ENCODE measurements at regions not wholly inside any gene's neighbourhood (a gene's known extent, or its start where the extent isn't known, plus 50 kb on each side); places are given as distances from the start of the nearest gene placed in this dataset.

- Mint-ChIP-seq H3K27ac (no peak overlapping the region), H3K9me3 (peaks cover 0 to 30% (median 6%) of the 10 kb centered on the region in 11 donors), H3K36me3 (peaks cover 0 to 5% (median 0%) of the 10 kb centered on the region in 5 donors), H3K4me3 (no peak overlapping the region), H3K4me1 (no peaks in the 10 kb centered on the region), H3K27me3 (peaks cover 4 to 39% (median 38%) of the 10 kb centered on the region in 5 donors)
- peaks cover 0 to 5% (median 0%) of the 10 kb centered on the region in 3 experiments for H3K9me3 ChIP-seq (ENCODE audit: control insufficient read depth in 2 of 3, low read length in 3 of 3)
- CTCF ChIA-PET: no interaction called here
- no peaks in the 10 kb centered on the region for H3K4me1 ChIP-seq (ENCODE audit: control insufficient read depth in 2 of 2, insufficient read depth in 2 of 2, low read length in 2 of 2)
- H3K36me3 ChIP-seq (ENCODE audit: control insufficient read depth in 2 of 3, insufficient read depth in 3 of 3, low read length in 3 of 3): no peaks in the 10 kb centered on the region
- ATAC-seq (no peak), DNase-seq (no peak)
- POLR2A ChIA-PET: no interaction called here
- H3K4me3 ChIP-seq (ENCODE audit: low read length): no peak overlapping the region
- no peaks in the 10 kb centered on the region for H3K27me3 ChIP-seq (ENCODE audit: control insufficient read depth in 2 of 2, insufficient read depth in 2 of 2, low read length in 2 of 2)
- intact Hi-C loops (cut with micrococcal nuclease): no loop called here
- no peak overlapping the region for H3K27ac ChIP-seq (ENCODE audit: low read depth, low read length)
Observed at GRCh38 chr9:124116683-124117363, 105.3 kb downstream of the LHX2 start.

- H3K4me1 ChIP-seq (ENCODE audit: control insufficient read depth in 2 of 2, insufficient read depth in 2 of 2, low read length in 2 of 2): no peaks in the 10 kb centered on the region
- no peak overlapping the region for H3K4me3 ChIP-seq (ENCODE audit: low read length)
- peaks cover 0 to 36% (median 10%) of the 10 kb centered on the region in 11 donors for H3K9me3 Mint-ChIP-seq
- no peaks in the 10 kb centered on the region for H3K27me3 ChIP-seq (ENCODE audit: control insufficient read depth in 2 of 2, insufficient read depth in 2 of 2, low read length in 2 of 2)
- H3K4me1 Mint-ChIP-seq: no peaks in the 10 kb centered on the region
- CTCF ChIA-PET: no interaction called here
- ATAC-seq (no peak), DNase-seq (no peak)
- no peak overlapping the region for H3K27ac Mint-ChIP-seq
- peaks cover 0 to 5% (median 0%) of the 10 kb centered on the region in 5 donors for H3K36me3 Mint-ChIP-seq
- H3K36me3 ChIP-seq (ENCODE audit: control insufficient read depth in 2 of 3, insufficient read depth in 3 of 3, low read length in 3 of 3): no peaks in the 10 kb centered on the region
- H3K27ac ChIP-seq (ENCODE audit: low read depth, low read length): no peak overlapping the region
- POLR2A ChIA-PET: no interaction called here
- H3K4me3 Mint-ChIP-seq: no peak overlapping the region
- H3K27me3 Mint-ChIP-seq: peaks cover 4 to 37% (median 31%) of the 10 kb centered on the region in 5 donors
- intact Hi-C loops (cut with micrococcal nuclease): no loop called here
- H3K9me3 ChIP-seq (ENCODE audit: control insufficient read depth in 2 of 3, low read length in 3 of 3): peaks cover 0 to 5% (median 0%) of the 10 kb centered on the region in 3 experiments
Observed at GRCh38 chr9:124118894-124119293, 107.3 kb downstream of the LHX2 start.

- ChIA-PET POLR2A (interaction anchor here (0.7 kb wide), 1 partner anchor 34 kb away, joined by 3 read pairs; no protein-coding TSS in a partner anchor), CTCF (no interaction called here)
- Histone ChIP-seq H3K9me3 (ENCODE audit: control insufficient read depth in 2 of 3, low read length in 3 of 3) (peaks cover 0 to 5% (median 0%) of the 10 kb centered on the region in 3 experiments), H3K27me3 (ENCODE audit: control insufficient read depth in 2 of 2, insufficient read depth in 2 of 2, low read length in 2 of 2) (no peaks in the 10 kb centered on the region), H3K4me1 (ENCODE audit: control insufficient read depth in 2 of 2, insufficient read depth in 2 of 2, low read length in 2 of 2) (no peaks in the 10 kb centered on the region), H3K36me3 (ENCODE audit: control insufficient read depth in 2 of 3, insufficient read depth in 3 of 3, low read length in 3 of 3) (no peaks in the 10 kb centered on the region), H3K27ac (ENCODE audit: low read depth, low read length) (no peak overlapping the region), H3K4me3 (ENCODE audit: low read length) (no peak overlapping the region)
- DNase-seq (no peak), ATAC-seq (no peak)
- peaks cover 10 to 39% (median 28%) of the 10 kb centered on the region in 5 donors for H3K27me3 Mint-ChIP-seq
- intact Hi-C loops (cut with micrococcal nuclease): no loop called here
- no peak overlapping the region for H3K27ac Mint-ChIP-seq
- H3K9me3 Mint-ChIP-seq: peaks cover 0 to 36% (median 10%) of the 10 kb centered on the region in 11 donors
- no peak overlapping the region for H3K4me3 Mint-ChIP-seq
- H3K4me1 Mint-ChIP-seq: peaks cover 0 to 2% (median 0%) of the 10 kb centered on the region in 7 donors
- peaks cover 0 to 5% (median 0%) of the 10 kb centered on the region in 5 donors for H3K36me3 Mint-ChIP-seq
Observed at GRCh38 chr9:124120272-124120671, 108.7 kb downstream of the LHX2 start.

- no peak for DNase-seq
- CTCF ChIA-PET: no interaction called here
Observed at GRCh38 chr9:124121725-124122124, 110.2 kb downstream of the LHX2 start.

GRCh38 chr9:124122321-124122720, 110.8 kb downstream of the LHX2 start:
- DNase-seq (no peak), ATAC-seq (peak; percentile 20)
- Mint-ChIP-seq H3K4me1 (peaks cover 0 to 6% (median 0%) of the 10 kb centered on the region in 7 donors), H3K27me3 (peaks cover 8 to 23% (median 19%) of the 10 kb centered on the region in 5 donors), H3K36me3 (no peaks in the 10 kb centered on the region), H3K27ac (no peak overlapping the region), H3K4me3 (no peak overlapping the region), H3K9me3 (peaks cover 0 to 16% (median 5%) of the 10 kb centered on the region in 11 donors)
- no peaks in the 10 kb centered on the region for H3K36me3 ChIP-seq (ENCODE audit: control insufficient read depth in 2 of 3, insufficient read depth in 3 of 3, low read length in 3 of 3)
- POLR2A ChIA-PET: no interaction called here
- H3K9me3 ChIP-seq (ENCODE audit: control insufficient read depth in 2 of 3, low read length in 3 of 3): no peaks in the 10 kb centered on the region
- no peak overlapping the region for H3K4me3 ChIP-seq (ENCODE audit: low read length)
- CTCF ChIA-PET: no interaction called here
- intact Hi-C loops (cut with micrococcal nuclease): no loop called here
- H3K27me3 ChIP-seq (ENCODE audit: control insufficient read depth in 2 of 2, insufficient read depth in 2 of 2, low read length in 2 of 2): no peaks in the 10 kb centered on the region
- no peaks in the 10 kb centered on the region for H3K4me1 ChIP-seq (ENCODE audit: control insufficient read depth in 2 of 2, insufficient read depth in 2 of 2, low read length in 2 of 2)
- H3K27ac ChIP-seq (ENCODE audit: low read depth, low read length): no peak overlapping the region

More at GRCh38 chr9:124121725-124122124, 110.2 kb downstream of the LHX2 start:
- ATAC-seq: no peak
- H3K9me3 Mint-ChIP-seq: peaks cover 0 to 22% (median 8%) of the 10 kb centered on the region in 11 donors
- peaks cover 0 to 4% (median 0%) of the 10 kb centered on the region in 3 experiments for H3K9me3 ChIP-seq (ENCODE audit: control insufficient read depth in 2 of 3, low read length in 3 of 3)
- intact Hi-C loops (cut with micrococcal nuclease): no loop called here
- H3K36me3 Mint-ChIP-seq: peaks cover 0 to 4% (median 0%) of the 10 kb centered on the region in 5 donors
- H3K27me3 ChIP-seq (ENCODE audit: control insufficient read depth in 2 of 2, insufficient read depth in 2 of 2, low read length in 2 of 2): no peaks in the 10 kb centered on the region
- H3K27me3 Mint-ChIP-seq: peaks cover 8 to 26% (median 22%) of the 10 kb centered on the region in 5 donors
- POLR2A ChIA-PET: no interaction called here
- peaks cover 0 to 2% (median 0%) of the 10 kb centered on the region in 7 donors for H3K4me1 Mint-ChIP-seq
- H3K4me3 Mint-ChIP-seq: no peak overlapping the region
- H3K27ac Mint-ChIP-seq: no peak overlapping the region
- H3K4me1 ChIP-seq (ENCODE audit: control insufficient read depth in 2 of 2, insufficient read depth in 2 of 2, low read length in 2 of 2): no peaks in the 10 kb centered on the region
- no peaks in the 10 kb centered on the region for H3K36me3 ChIP-seq (ENCODE audit: control insufficient read depth in 2 of 3, insufficient read depth in 3 of 3, low read length in 3 of 3)
- no peak overlapping the region for H3K4me3 ChIP-seq (ENCODE audit: low read length)
- H3K27ac ChIP-seq (ENCODE audit: low read depth, low read length): no peak overlapping the region

- POLR2A ChIA-PET: no interaction called here
- no peak overlapping the region for H3K27ac Mint-ChIP-seq
- Histone ChIP-seq H3K4me1 (ENCODE audit: control insufficient read depth in 2 of 2, insufficient read depth in 2 of 2, low read length in 2 of 2) (no peaks in the 10 kb centered on the region), H3K27me3 (ENCODE audit: control insufficient read depth in 2 of 2, insufficient read depth in 2 of 2, low read length in 2 of 2) (no peaks in the 10 kb centered on the region), H3K4me3 (ENCODE audit: low read length) (no peak overlapping the region), H3K9me3 (ENCODE audit: control insufficient read depth in 2 of 3, low read length in 3 of 3) (no peaks in the 10 kb centered on the region), H3K27ac (ENCODE audit: low read depth, low read length) (no peak overlapping the region), H3K36me3 (ENCODE audit: control insufficient read depth in 2 of 3, insufficient read depth in 3 of 3, low read length in 3 of 3) (no peaks in the 10 kb centered on the region)
- peaks cover 0 to 16% (median 4%) of the 10 kb centered on the region in 11 donors for H3K9me3 Mint-ChIP-seq
- H3K4me1 Mint-ChIP-seq: peaks cover 0 to 6% (median 0%) of the 10 kb centered on the region in 7 donors
- intact Hi-C loops (cut with micrococcal nuclease): no loop called here
- peaks cover 8 to 23% (median 16%) of the 10 kb centered on the region in 5 donors for H3K27me3 Mint-ChIP-seq
- no peak for DNase-seq
- CTCF ChIA-PET: interaction anchor here (0.6 kb wide), 1 partner anchor 715 kb away, joined by 3 read pairs; no protein-coding TSS in a partner anchor
- no peak overlapping the region for H3K4me3 Mint-ChIP-seq
- ATAC-seq: no peak
- no peaks in the 10 kb centered on the region for H3K36me3 Mint-ChIP-seq
Observed at GRCh38 chr9:124122813-124123462, 111.4 kb downstream of the LHX2 start.
